Body of pancreas (tissue), 4 donors: ENCODE measurements at regions not wholly inside any gene's neighbourhood (a gene's known extent, or its start where the extent isn't known, plus 50 kb on each side); places are given as distances from the start of the nearest gene placed in this dataset.

Experiments
- CTCF ChIP-seq, 7 experiments: fragments of 450-650 bp in 4 of 7; fragments of 200-600 bp in 3 of 7; sonication (generic) in 3 of 7; IDR thresholded peaks; one replicate each; pipeline ENCODE4 v1.5.1; 2016 to 2019; ENCODE audit warnings: antibody characterized with exemption in 7 of 7
- POLR2A ChIP-seq, 3 donors: fragments of 450-650 bp; IDR thresholded peaks; one replicate each; pipeline ENCODE4 v1.6.1; 2016; ENCODE audit warnings: antibody characterized with exemption in 3 of 3, mild to moderate bottlenecking in 2 of 3

GRCh38 chr6:115190534-115190933 is 847.7 kb upstream of the HS3ST5 start:
- TF ChIP-seq CTCF (IDR thresholded peaks at IDR 0.05), result no peak
- no peak for TF ChIP-seq POLR2A (IDR thresholded peaks at IDR 0.05)
